ENCODE measurements at regions not wholly inside any gene's neighbourhood (a gene's known extent, or its start where the extent isn't known, plus 50 kb on each side); places are given as distances from the start of the nearest gene placed in this dataset.
"Not testable (repeated sequence)": the region's sequence is repeated elsewhere in the genome, so short reads cannot be mapped to it uniquely, and the experiment has no call there.

GRCh38 chr3:177652556-177653291, 455.4 kb upstream of the TBL1XR1 start:
- Histone ChIP-seq H3K4me1 (ENCODE audit: low read length) (peaks cover 17% of the 10 kb centered on the region), H3K4me3 (ENCODE audit: low read length) (no peak overlapping the region), H3K9me2 (replicated peaks; ENCODE audit: insufficient read depth, low read length) (no peaks in the 10 kb centered on the region), H3K27me3 (replicated peaks; ENCODE audit: insufficient read depth, low read length) (no peaks in the 10 kb centered on the region), H3K4me2 (ENCODE audit: low read depth, low read length) (peak overlapping the region; percentile 2; the same call in 1 of the 2 replicates), H3K9ac (ENCODE audit: low read length) (no peak overlapping the region), H3K27ac (ENCODE audit: low read length) (no peak overlapping the region), H2AFZ (ENCODE audit: low read length) (0 out of 2 replicates have a peak overlapping the region, but pooled peaks have one; percentile 8), H3K79me2 (ENCODE audit: low read length) (no peaks in the 10 kb centered on the region), H3K9me3 (replicated peaks; ENCODE audit: insufficient read depth, low read length) (no peaks in the 10 kb centered on the region), H4K20me1 (ENCODE audit: insufficient read depth, low read length) (no peaks in the 10 kb centered on the region), H3F3A (ENCODE audit: insufficient read depth, low read length) (no peaks in the 10 kb centered on the region), H3K36me3 (replicated peaks; ENCODE audit: insufficient read depth, low read length) (no peaks in the 10 kb centered on the region)
- DNase-seq: peak; percentile 59
- TF ChIP-seq EZH2 (optimal IDR thresholded peaks at IDR 0.05; ENCODE audit: low read depth, low read length): no peak
- TF ChIP-seq EZH2phosphoT487 (IDR thresholded peaks at IDR 0.05; ENCODE audit: low read length): no peak
- TF ChIP-seq CTCF (IDR thresholded peaks at IDR 0.05; ENCODE audit: low read length): no peak

- Histone ChIP-seq H3K79me2 (ENCODE audit: low read length) (no peaks in the 10 kb centered on the region), H2AFZ (ENCODE audit: low read length) (no peak overlapping the region), H3K4me3 (ENCODE audit: low read length) (no peak overlapping the region), H3K9ac (ENCODE audit: low read length) (no peak overlapping the region), H3K9me2 (replicated peaks; ENCODE audit: insufficient read depth, low read length) (no peaks in the 10 kb centered on the region), H3K36me3 (replicated peaks; ENCODE audit: insufficient read depth, low read length) (no peaks in the 10 kb centered on the region), H3K4me2 (ENCODE audit: low read depth, low read length) (no peak overlapping the region), H3K4me1 (ENCODE audit: low read length) (peaks cover 9% of the 10 kb centered on the region), H3K27me3 (replicated peaks; ENCODE audit: insufficient read depth, low read length) (no peaks in the 10 kb centered on the region), H3K9me3 (replicated peaks; ENCODE audit: insufficient read depth, low read length) (no peaks in the 10 kb centered on the region), H3K27ac (ENCODE audit: low read length) (no peak overlapping the region), H4K20me1 (ENCODE audit: insufficient read depth, low read length) (no peaks in the 10 kb centered on the region), H3F3A (ENCODE audit: insufficient read depth, low read length) (no peaks in the 10 kb centered on the region)
- no peak for DNase-seq
- TF ChIP-seq EZH2 (optimal IDR thresholded peaks at IDR 0.05; ENCODE audit: low read depth, low read length): no peak
- no peak for TF ChIP-seq EZH2phosphoT487 (IDR thresholded peaks at IDR 0.05; ENCODE audit: low read length)
- no peak for TF ChIP-seq CTCF (IDR thresholded peaks at IDR 0.05; ENCODE audit: low read length)
Observed at GRCh38 chr3:177657243-177657642, 460.0 kb upstream of the TBL1XR1 start.

- DNase-seq: no peak
- no peaks in the 10 kb centered on the region for H3K4me1 ChIP-seq (ENCODE audit: low read length)
- no peaks in the 10 kb centered on the region for H3F3A ChIP-seq (ENCODE audit: insufficient read depth, low read length)
- H3K9ac ChIP-seq (ENCODE audit: low read length): no peak overlapping the region
- TF ChIP-seq EZH2phosphoT487 (IDR thresholded peaks at IDR 0.05; ENCODE audit: low read length): no peak
- no peak for TF ChIP-seq CTCF (IDR thresholded peaks at IDR 0.05; ENCODE audit: low read length)
- TF ChIP-seq EZH2 (optimal IDR thresholded peaks at IDR 0.05; ENCODE audit: low read depth, low read length): no peak
- no peak overlapping the region for H3K4me3 ChIP-seq (ENCODE audit: low read length)
- H3K36me3 ChIP-seq (replicated peaks; ENCODE audit: insufficient read depth, low read length): no peaks in the 10 kb centered on the region
- H4K20me1 ChIP-seq (ENCODE audit: insufficient read depth, low read length): no peaks in the 10 kb centered on the region
- H3K79me2 ChIP-seq (ENCODE audit: low read length): no peaks in the 10 kb centered on the region
- H3K27ac ChIP-seq (ENCODE audit: low read length): no peak overlapping the region
- no peaks in the 10 kb centered on the region for H3K9me2 ChIP-seq (replicated peaks; ENCODE audit: insufficient read depth, low read length)
- H2AFZ ChIP-seq (ENCODE audit: low read length): no peak overlapping the region
- no peaks in the 10 kb centered on the region for H3K27me3 ChIP-seq (replicated peaks; ENCODE audit: insufficient read depth, low read length)
- H3K4me2 ChIP-seq (ENCODE audit: low read depth, low read length): no peak overlapping the region
- H3K9me3 ChIP-seq (replicated peaks; ENCODE audit: insufficient read depth, low read length): no peaks in the 10 kb centered on the region
Observed at GRCh38 chr3:177658354-177658753, 461.1 kb upstream of the TBL1XR1 start.

- H3K4me3 ChIP-seq (ENCODE audit: low read length): not testable (repeated sequence)
Observed at GRCh38 chr3:177664380-177665103, 467.3 kb upstream of the TBL1XR1 start.

More at GRCh38 chr3:177664380-177665103, 467.3 kb upstream of the TBL1XR1 start:
- not testable (repeated sequence) for H3K27ac ChIP-seq (ENCODE audit: low read length); DNase-seq; H3K36me3 ChIP-seq (replicated peaks; ENCODE audit: insufficient read depth, low read length); H3F3A ChIP-seq (ENCODE audit: insufficient read depth, low read length); H3K9me2 ChIP-seq (replicated peaks; ENCODE audit: insufficient read depth, low read length); H3K4me2 ChIP-seq (ENCODE audit: low read depth, low read length); H3K9ac ChIP-seq (ENCODE audit: low read length); H3K4me1 ChIP-seq (ENCODE audit: low read length); H3K9me3 ChIP-seq (replicated peaks; ENCODE audit: insufficient read depth, low read length); H3K27me3 ChIP-seq (replicated peaks; ENCODE audit: insufficient read depth, low read length); H4K20me1 ChIP-seq (ENCODE audit: insufficient read depth, low read length); H3K79me2 ChIP-seq (ENCODE audit: low read length); H2AFZ ChIP-seq (ENCODE audit: low read length)

Data from MM.1S (cell line).